Heart right ventricle (tissue), 16 donors: ENCODE measurements at regions not wholly inside any gene's neighbourhood (a gene's known extent, or its start where the extent isn't known, plus 50 kb on each side); places are given as distances from the start of the nearest gene placed in this dataset.

Experiments used
- ATAC-seq, 8 donors: fragments of 200-7000 bp; cut with Tn5 transposase; one replicate each; pipeline ENCODE4 v1.9.1; 2020; ENCODE audit warnings: mild to moderate bottlenecking in 8 of 8, moderate library complexity in 8 of 8, moderate number of reproducible peaks in 1 of 8
- DNase-seq, 2 donors: peaks; one replicate each; pipeline ENCODE4 v3.0.0-alpha.2; 2020
- H3K27ac ChIP-seq, 10 donors: fragments of 200-600 bp; sonication (generic) in 2 of 10; one replicate each; pipeline versions ENCODE4 v1.5.0 to v1.8.0; 2020 to 2022; ENCODE audit warnings: mild to moderate bottlenecking in 3 of 10
- H3K27me3 ChIP-seq, 7 donors: fragments of 200-600 bp; one replicate each; pipeline ENCODE4 v1.8.0; 2021 to 2022; ENCODE audit warnings: mild to moderate bottlenecking in 2 of 7
- H3K36me3 ChIP-seq, 9 donors: fragments of 200-600 bp; sonication (generic) in 1 of 9; one replicate each; pipeline versions ENCODE4 v1.5.0 to v1.8.0; 2020 to 2022; ENCODE audit warnings: mild to moderate bottlenecking in 2 of 9
- H3K4me1 ChIP-seq, 9 donors: fragments of 200-600 bp; sonication (generic) in 1 of 9; one replicate each; pipeline versions ENCODE4 v1.5.0 to v1.8.0; 2020 to 2022; ENCODE audit warnings: mild to moderate bottlenecking in 4 of 9
- H3K4me3 ChIP-seq, 10 donors: fragments of 200-600 bp; sonication (generic) in 2 of 10; one replicate each; pipeline versions ENCODE4 v1.5.0 to v1.8.0; 2020 to 2022; ENCODE audit warnings: mild to moderate bottlenecking in 7 of 10, moderate library complexity in 2 of 10
- H3K9me3 ChIP-seq, 11 donors: fragments of 200-600 bp in 10 of 11; sonication (generic) in 2 of 11; one replicate each; pipeline versions ENCODE4 v1.5.0 to v1.8.0; 2013 to 2022; ENCODE audit warnings: mild to moderate bottlenecking in 2 of 11, control low read depth in 1 of 11, moderate library complexity in 1 of 11
- WGBS, 2 donors: extraction: QIAGEN DNeasy Blood & Tissue Kit; methylation state at CpG; one replicate each; pipeline ENCODE4 v1.1.7; 2013; ENCODE audit warnings: inconsistent platforms in 1 of 2; 5-methylcytosine and 5-hydroxymethylcytosine counted together
- intact Hi-C, 10 donors: fragments of 100-400 bp; cut with DNase I; formaldehyde crosslinking; loops; one replicate each; pipeline versions ENCODE4 v1.11.1 to v1.14.2; 2022
- TF ChIP-seq, protein P1 (sequence below), 9 donors: fragments of 200-600 bp; sonication (generic) in 2 of 9; IDR thresholded peaks; one replicate each; pipeline versions ENCODE4 v1.5.0 to v1.8.0; 2021 to 2022; ENCODE audit warnings: antibody characterized with exemption in 9 of 9, mild to moderate bottlenecking in 5 of 9, moderate library complexity in 1 of 9
- donor health status: Arrhythmogenic right ventricular cardiomyopathy.
- donor health status: ischemic (EF 13 %, LVEDD 7.1; RV severe dilation, severe dysfunction).
- donor health status: healthy with polysubstance abuse.
- donor health status: DM: no; HTN: yes; CAD: no.
- donor health status: DM: no; HTN: no; CAD: no.
- donor health status: ischemic (EF 25% LVEDD 6.9; RV normal size, moderate dysfunction).
- donor health status: ischemic (EF 25% LVEDD 5.7; RV mildly dilated, moderate dysfunction).
- donor health status: healthy.
- donor health status: DM: yes; HTN: yes; CAD: no.
- donor health status: Ischemic cardiomyopathy.
- donor health status: ischemic (EF 35%, LVEDD 5.7; RV mildly dilated, moderate dysfunction).
- donor health status: nonischemic (EF 11% LVEDD 7.7; RV severe dilation, severe dysfunction).
- donor health status: DM: yes; HTN: yes; CAD: no.
- donor health status: PGD.
- donor health status: ischemic (EF 29% LVEDD 5.4; RV normal size, mild dysfunction).
- donor health status: nonischemic (EF 23%, LVEDD 6.1; RV moderate dilation, normal function).

DNA sequence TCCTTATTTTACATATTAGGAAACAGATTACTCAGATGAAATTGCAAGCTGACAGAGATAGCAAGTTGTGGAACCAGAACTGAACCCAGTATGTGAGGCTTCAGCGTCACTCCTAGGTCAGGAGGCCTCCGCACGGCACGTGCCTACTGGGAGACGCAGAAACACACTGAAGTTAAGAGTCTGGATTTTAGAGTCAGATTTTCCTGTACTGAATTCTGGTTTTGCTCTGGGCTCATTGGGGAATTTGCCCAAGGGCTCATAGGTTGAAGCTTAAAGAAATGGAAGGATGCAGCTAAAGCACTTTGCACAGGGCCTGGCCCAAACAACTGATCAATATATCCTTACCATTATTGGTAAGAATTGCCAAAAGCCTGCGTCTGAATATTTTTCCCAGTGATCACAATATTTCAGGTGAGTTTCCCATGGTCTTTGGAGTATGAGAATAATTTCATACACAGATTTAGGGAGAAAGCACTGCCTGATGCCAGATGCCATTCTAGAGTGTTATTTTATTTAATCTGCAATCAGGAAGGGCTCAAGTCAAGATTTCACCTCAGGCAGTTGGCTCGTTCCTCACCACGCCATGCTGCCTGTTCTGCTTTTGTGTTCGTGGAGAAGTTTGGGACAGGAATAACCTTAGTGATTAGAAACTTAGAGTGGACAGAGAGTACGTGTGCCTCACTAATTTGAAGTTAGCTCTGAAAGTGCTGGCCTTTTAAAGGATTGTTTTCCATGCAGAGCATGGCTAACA is 331.9 kb downstream of the MYCN start:
- Histone ChIP-seq H3K27ac (no peak overlapping the region), H3K4me3 (no peak overlapping the region), H3K9me3 (no peaks in the 10 kb centered on the region), H3K4me1 (no peaks in the 10 kb centered on the region), H3K36me3 (no peaks in the 10 kb centered on the region), H3K27me3 (no peaks in the 10 kb centered on the region)
- WGBS, 2 donors = 82 to 83% methylated on average over 10 of the region's 10 CpGs
- DNase-seq (no peak), ATAC-seq (no peak)
- intact Hi-C loops = no loop called here
- TF ChIP-seq, protein P1, sequence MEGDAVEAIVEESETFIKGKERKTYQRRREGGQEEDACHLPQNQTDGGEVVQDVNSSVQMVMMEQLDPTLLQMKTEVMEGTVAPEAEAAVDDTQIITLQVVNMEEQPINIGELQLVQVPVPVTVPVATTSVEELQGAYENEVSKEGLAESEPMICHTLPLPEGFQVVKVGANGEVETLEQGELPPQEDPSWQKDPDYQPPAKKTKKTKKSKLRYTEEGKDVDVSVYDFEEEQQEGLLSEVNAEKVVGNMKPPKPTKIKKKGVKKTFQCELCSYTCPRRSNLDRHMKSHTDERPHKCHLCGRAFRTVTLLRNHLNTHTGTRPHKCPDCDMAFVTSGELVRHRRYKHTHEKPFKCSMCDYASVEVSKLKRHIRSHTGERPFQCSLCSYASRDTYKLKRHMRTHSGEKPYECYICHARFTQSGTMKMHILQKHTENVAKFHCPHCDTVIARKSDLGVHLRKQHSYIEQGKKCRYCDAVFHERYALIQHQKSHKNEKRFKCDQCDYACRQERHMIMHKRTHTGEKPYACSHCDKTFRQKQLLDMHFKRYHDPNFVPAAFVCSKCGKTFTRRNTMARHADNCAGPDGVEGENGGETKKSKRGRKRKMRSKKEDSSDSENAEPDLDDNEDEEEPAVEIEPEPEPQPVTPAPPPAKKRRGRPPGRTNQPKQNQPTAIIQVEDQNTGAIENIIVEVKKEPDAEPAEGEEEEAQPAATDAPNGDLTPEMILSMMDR (IDR thresholded peaks at IDR 0.05) = no peak

DNA sequence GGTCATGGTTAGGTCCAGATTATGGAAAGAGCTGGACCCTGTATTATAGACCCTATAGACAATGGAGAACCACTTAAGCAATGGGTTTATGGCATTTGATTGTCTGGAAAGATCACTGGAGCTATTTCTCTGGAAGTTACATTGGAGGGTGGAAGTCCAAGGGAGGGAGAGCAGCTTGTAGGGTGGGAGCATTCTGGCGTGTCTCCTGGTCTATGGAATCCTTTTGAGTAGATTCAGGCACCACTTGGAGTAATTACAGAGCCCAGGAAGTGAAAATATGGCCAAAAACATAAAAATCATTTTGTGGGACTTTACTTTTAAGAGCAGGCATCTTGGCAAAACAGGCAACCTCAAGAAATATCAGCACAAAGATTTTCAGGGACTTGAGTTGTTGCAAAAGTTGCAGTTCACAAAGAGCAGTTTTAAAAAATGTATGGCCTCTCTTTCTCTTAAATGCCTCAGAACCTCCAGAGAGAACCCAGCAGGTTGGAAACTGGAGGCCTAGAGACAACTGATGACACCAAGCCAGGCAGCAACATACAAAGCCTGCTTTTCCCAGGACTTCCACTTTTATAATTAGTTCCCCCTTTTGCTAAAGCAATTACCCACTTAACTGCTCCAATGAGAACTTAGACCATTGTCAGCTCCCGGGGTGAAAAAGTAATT is 331.0 kb downstream of the MYCN start:
- H3K4me3 ChIP-seq = no peak overlapping the region
- H3K27me3 ChIP-seq = no peaks in the 10 kb centered on the region
- TF ChIP-seq, protein P1 (IDR thresholded peaks at IDR 0.05) = no peak
- no peaks in the 10 kb centered on the region for H3K4me1 ChIP-seq
- DNase-seq (no peak), ATAC-seq (no peak)
- 68 to 77% methylated on average over 2 of the region's 2 CpGs for WGBS, 2 donors
- H3K27ac ChIP-seq = no peak overlapping the region
- H3K36me3 ChIP-seq = no peaks in the 10 kb centered on the region
- intact Hi-C loops = no loop called here
- no peaks in the 10 kb centered on the region for H3K9me3 ChIP-seq

DNA sequence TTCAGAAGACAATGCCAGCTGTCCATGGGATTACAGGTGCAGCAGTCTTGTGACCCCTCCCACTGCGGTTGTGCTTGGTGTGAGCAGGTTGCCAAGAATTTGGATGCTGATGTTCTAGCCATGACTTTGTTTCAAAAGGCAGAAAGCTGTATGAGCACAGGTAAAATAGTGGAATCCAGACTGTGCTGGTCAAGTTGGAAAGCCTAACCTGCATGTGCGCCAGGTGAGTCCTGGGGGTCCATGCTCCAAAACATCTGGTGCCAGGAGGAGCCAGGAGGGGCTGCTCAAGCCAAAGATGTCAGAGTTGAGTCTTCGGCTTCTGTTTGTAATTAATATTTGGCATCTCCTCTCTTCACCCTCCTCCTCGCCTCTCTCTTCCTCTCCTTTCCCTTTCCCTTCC is 330.1 kb downstream of the MYCN start:
- H3K27ac ChIP-seq = no peak overlapping the region
- H3K4me3 ChIP-seq = no peak overlapping the region
- ATAC-seq (no peak), DNase-seq (no peak)
- TF ChIP-seq, protein P1 (IDR thresholded peaks at IDR 0.05) = no peak
- no peaks in the 10 kb centered on the region for H3K27me3 ChIP-seq
- H3K4me1 ChIP-seq = no peaks in the 10 kb centered on the region
- H3K9me3 ChIP-seq = no peaks in the 10 kb centered on the region
- 90 to 98% methylated on average over 4 of the region's 4 CpGs for WGBS, 2 donors
- intact Hi-C loops = no loop called here
- H3K36me3 ChIP-seq = no peaks in the 10 kb centered on the region

DNA sequence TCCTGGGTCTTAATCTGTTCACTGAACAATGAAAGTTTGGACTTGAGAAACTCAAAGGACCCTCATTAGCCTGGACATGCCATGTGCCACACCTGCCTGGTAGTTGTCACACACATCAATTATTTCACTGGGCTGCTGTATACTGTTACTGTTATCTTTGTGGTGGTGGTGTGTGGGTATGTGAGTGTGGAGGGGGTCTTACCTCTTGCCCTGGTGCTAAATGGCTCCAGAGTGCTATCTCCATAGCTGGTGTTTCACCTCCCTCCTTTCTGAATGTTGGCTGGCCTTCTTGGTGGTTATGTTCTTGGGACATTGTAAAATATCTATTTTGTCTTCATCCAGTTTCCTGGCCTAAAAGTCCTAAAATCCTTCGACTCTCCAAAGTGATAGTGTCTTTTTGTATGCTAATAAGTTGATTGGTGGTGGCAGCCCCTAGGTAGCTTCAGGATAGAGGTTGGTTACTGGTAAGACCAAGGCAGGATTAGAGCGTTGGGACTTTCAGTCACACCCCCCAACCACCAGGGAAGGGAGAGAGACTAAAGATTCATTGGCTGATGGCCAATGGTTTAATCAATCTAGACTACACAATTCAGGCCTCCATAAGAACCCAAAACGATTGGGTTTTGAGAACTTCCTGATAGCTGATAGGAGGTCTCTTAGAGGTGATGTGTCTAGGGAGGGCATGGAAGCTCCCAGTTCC is 328.1 kb downstream of the MYCN start:
- no peaks in the 10 kb centered on the region for H3K36me3 ChIP-seq
- DNase-seq (no peak), ATAC-seq (no peak)
- peaks cover 0 to 7% (median 0%) of the 10 kb centered on the region in 7 donors for H3K27me3 ChIP-seq
- H3K4me3 ChIP-seq = no peak overlapping the region
- H3K27ac ChIP-seq = no peak overlapping the region
- WGBS, 2 donors = 74 to 77% methylated on average over 3 of the region's 3 CpGs
- no peaks in the 10 kb centered on the region for H3K9me3 ChIP-seq
- intact Hi-C loops = no loop called here
- TF ChIP-seq, protein P1 (IDR thresholded peaks at IDR 0.05) = no peak
- no peaks in the 10 kb centered on the region for H3K4me1 ChIP-seq
